ENCODE measurements at regions not wholly inside any gene's neighbourhood (a gene's known extent, or its start where the extent isn't known, plus 50 kb on each side); places are given as distances from the start of the nearest gene placed in this dataset.

- no peaks in the 10 kb centered on the region for H3K27me3 Mint-ChIP-seq (ENCODE audit: insufficient read depth, low read depth, poor library complexity)
- Histone ChIP-seq H3K27me3 (ENCODE audit: insufficient read depth) (no peaks in the 10 kb centered on the region), H3F3A (replicated peaks; ENCODE audit: low read depth) (no peaks in the 10 kb centered on the region), H3K36me3 (ENCODE audit: insufficient read depth) (no peaks in the 10 kb centered on the region), H3K4me1 (ENCODE audit: insufficient read depth) (no peaks in the 10 kb centered on the region), H2AFZ (no peak overlapping the region), H3K9me2 (ENCODE audit: insufficient read depth) (no peaks in the 10 kb centered on the region), H3K27ac (ENCODE audit: low read depth) (no peak overlapping the region), H3K4me3 (no peak overlapping the region), H3K4me2 (no peak overlapping the region), H3K79me2 (replicated peaks; ENCODE audit: insufficient read depth) (no peaks in the 10 kb centered on the region), H4K20me1 (replicated peaks; ENCODE audit: insufficient read depth) (no peaks in the 10 kb centered on the region)
- no peaks in the 10 kb centered on the region for H3K9me3 Mint-ChIP-seq
- H3K4me1 Mint-ChIP-seq, result peaks cover 8% of the 10 kb centered on the region; the same call in 2 of the 3 replicates
- H3K27ac Mint-ChIP-seq, result no peak overlapping the region
- ATAC-seq, result no peak
- no peaks in the 10 kb centered on the region for H3K36me3 Mint-ChIP-seq (ENCODE audit: low read depth)
- no peak overlapping the region for H3K4me3 Mint-ChIP-seq
- TF ChIP-seq JUNB (IDR thresholded peaks at IDR 0.05; ENCODE audit: unreplicated experiment) (no peak), REST (IDR thresholded peaks at IDR 0.05; ENCODE audit: unreplicated experiment) (no peak), CREB1 (CRISPR knock-in tag; IDR thresholded peaks at IDR 0.05; ENCODE audit: low read depth) (no peak), ZNF114 (CRISPR knock-in tag; IDR thresholded peaks at IDR 0.05) (no peak), EZH2 (IDR thresholded peaks at IDR 0.05; ENCODE audit: low read depth, unreplicated experiment) (no peak), ZNF462 (CRISPR knock-in tag; IDR thresholded peaks at IDR 0.05) (no peak), EZH2phosphoT487 (IDR thresholded peaks at IDR 0.05; ENCODE audit: unreplicated experiment) (no peak), POLR2AphosphoS5 (IDR thresholded peaks at IDR 0.05; ENCODE audit: low read depth) (no peak), ETS1 (IDR thresholded peaks at IDR 0.05) (no peak), CTCF (conservative IDR thresholded peaks at IDR 0.05; ENCODE audit: low read depth in 2 of 2) (no peak), ZNF331 (CRISPR knock-in tag; IDR thresholded peaks at IDR 0.05; ENCODE audit: low read depth) (no peak), STAT1 (IDR thresholded peaks at IDR 0.05; ENCODE audit: unreplicated experiment) (no peak), NANOG (IDR thresholded peaks at IDR 0.05; ENCODE audit: borderline replicate concordance) (no peak)
- DNase-seq (ENCODE audit: low spot score), result no peak
Observed at GRCh38 chr1:72524021-72524420, 241.7 kb upstream of the NEGR1 start.

All from GM23338 (cell line).